DLD1 (cell line): ENCODE measurements at regions not wholly inside any gene's neighbourhood (a gene's known extent, or its start where the extent isn't known, plus 50 kb on each side); places are given as distances from the start of the nearest gene placed in this dataset.

Source experiments
- in situ Hi-C: cut with HindIII; loops from 2 replicates; pipeline ENCODE4 v1.10.0; 2017; ENCODE audit warnings: low sequenced_read_pairs

DNA sequence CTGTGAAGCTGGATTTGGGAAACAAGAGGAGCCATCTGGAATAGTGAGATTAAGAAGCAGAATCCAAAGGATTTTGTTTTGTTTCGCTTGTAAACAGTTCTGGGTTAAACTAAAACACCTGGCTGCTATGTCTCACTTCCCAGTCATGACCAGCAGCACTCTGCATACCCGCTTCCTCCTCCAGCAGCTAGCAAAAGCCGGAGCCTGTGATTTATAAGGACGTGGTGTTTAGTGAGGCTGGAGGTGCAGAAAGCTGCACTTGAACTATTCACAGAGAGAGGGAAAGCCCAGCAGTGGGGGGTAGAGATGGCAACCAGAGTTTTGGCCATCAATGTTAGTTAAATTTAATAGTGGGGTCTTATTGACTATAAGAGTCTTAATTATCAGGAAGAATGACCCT is 240.2 kb downstream of the AJAP1 start:
- in situ Hi-C loops: no loop called here

DNA sequence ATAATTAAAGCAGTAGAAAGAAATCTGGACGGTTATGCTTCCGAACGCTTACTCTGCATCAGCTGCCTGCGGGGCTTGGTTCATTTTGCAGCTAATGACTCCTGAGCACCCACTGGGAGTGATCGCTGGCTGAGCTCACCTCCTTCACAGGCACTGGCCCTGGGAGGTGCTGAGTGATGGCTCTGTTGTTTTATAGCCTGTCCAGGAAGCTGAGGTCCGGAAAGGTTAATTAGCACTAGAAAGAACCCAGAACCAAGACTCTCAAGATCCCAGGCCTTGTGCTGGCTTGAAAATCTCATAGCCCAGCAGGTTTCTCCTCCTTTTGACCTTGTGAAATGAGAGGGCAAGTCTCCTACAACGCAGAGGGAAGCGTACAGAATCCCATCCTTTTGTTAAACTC is 226.2 kb downstream of the AJAP1 start:
- in situ Hi-C loops: no loop called here

DNA sequence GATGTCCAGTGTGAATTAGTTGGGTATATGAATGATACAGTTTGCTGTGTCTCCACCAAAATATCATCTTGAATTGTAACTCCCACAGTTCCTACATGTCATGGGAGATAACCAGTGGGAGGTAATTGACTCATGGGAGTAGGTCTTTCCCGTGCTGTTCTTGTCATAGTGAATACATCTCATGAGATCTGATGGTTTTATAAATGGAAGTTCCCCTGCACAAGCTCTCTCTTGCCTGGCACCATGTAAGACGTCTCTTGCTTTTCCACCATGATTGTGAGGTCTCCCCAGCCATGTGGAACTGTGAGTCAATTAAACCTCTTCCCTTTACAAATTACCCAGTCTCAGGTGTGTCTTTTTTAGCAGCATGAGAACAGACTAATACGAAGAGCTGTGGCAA is 223.0 kb downstream of the AJAP1 start:
- in situ Hi-C loops: no loop called here

DNA sequence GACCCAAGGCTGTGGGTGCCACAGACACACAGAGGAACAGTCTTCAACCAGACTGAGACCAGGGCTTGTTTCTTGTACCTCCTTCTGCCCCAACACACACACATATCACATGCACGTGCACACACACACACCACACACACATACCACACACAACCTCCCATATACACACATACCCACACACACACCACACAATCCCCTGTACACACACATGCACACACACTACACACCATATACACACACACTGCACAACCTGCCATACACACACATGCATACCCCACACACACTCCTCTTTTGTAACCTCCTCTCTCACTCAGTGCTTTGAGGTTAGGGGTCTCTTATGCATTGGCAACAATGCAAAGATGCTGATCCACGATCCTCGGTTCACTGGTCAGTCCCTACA is 217.0 kb downstream of the AJAP1 start:
- in situ Hi-C loops: no loop called here

GRCh38 chr1:4868521-4868920 is 214.1 kb downstream of the AJAP1 start:
- in situ Hi-C loops: no loop called here

DNA sequence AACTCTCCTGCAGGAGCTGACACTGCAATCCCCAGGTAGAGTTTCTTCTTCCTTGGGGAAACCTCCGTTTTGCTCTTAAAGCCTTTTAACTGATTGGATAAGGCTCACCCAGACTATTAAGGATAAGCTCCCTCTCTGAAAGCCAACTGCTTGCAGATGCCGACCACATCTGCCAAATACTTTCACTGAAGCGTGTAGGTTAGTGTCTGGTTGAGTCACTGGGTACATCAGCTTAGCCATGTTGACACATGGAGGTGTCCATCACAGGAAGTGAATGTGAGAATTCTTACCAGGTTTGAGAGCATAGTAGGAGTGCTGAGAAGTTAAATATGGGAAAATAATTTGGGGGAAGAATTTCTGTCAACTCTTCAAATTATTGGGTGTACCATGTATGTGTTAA is 202.0 kb downstream of the AJAP1 start:
- in situ Hi-C loops: no loop called here

- in situ Hi-C loops: no loop called here
Measured at GRCh38 chr1:4854367-4854766, 200.0 kb downstream of the AJAP1 start.

DNA sequence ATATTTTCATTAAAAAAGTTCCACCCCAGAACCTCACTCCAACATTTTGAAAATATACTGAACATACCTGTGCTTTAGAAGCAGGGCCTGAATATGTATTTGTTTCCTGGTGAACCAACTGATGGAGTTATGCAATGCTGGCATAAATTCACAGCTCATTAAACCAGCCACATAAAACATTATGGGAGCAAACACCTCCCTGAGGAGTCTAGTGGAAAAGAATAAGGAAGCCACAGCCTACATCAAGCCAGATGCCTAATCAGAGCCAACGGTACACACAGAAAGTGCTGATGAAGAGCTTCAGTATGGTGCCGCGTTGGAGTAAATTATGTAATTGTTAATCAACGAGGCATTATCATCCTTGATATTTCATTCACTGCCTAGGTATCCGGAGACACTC is 199.5 kb downstream of the AJAP1 start:
- in situ Hi-C loops: no loop called here

DNA sequence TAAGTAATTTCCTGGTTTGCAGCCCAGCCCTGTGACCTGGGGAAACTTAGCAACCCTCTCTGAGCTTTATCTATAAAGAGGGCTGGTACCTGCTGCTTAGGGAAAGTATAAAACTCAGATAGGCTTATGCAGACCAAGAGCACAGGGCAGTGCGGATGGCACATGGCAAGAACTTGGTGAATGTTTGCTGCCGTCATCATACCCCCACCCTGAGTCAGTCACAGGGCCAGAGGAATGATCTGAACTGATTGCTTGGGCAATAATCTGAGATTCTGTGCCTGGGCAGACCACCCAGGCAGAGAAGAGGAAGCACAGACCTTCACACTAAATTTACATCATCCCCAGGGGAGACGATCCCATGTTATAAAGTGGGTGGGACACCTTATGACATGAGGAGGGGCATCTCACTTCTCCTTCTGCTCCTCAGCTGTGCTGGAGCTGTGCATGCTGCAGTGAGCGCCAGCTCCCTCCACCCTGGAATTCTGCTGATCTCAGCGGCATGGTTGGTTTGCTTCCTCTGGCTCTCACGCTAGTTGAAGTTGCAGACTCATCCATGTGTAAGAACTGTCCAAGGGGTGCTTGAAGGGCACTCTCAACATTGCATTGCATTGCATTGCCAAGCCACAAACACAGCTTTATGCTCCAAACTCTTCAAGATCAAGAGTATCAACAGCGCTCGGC is 197.1 kb downstream of the AJAP1 start:
- in situ Hi-C loops: no loop called here

- in situ Hi-C loops: no loop called here
Measured at GRCh38 chr1:4848431-4848830, 194.0 kb downstream of the AJAP1 start.

DNA sequence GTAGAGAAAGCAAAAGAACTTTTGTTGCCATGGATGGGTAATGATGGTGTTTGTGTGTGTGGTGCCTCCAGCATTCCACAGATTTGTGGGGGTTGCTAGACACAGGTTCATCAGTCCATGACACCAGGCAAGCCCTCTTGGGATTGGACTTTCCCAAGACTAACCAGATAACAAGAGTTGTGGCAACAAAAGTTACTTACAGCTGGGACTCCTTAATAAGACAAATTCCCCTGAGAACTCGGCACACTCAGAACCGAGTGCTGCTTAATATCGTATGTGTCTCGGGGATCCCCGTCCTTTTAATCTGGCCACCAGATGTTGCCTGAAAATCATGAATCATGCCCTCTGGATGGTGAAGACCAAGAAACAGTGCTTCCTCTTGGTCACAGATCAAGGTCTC is 193.3 kb downstream of the AJAP1 start:
- in situ Hi-C loops: no loop called here
